Keratinocyte (primary cell): ENCODE measurements at regions not wholly inside any gene's neighbourhood (a gene's known extent, or its start where the extent isn't known, plus 50 kb on each side); places are given as distances from the start of the nearest gene placed in this dataset.

ENCODE experiments used
- DNase-seq: peaks from one replicate; pipeline ENCODE4 v3.0.0-alpha.2; 2011; ENCODE audit warnings: low read depth, missing footprints, low spot score
- FAIRE-seq: peaks from 2 replicates; lab custom pipeline; 2011; peaks lifted over from hg19 to GRCh38; lab: Jason Lieb, UNC
- H2AFZ ChIP-seq: 2 replicates; pipeline ENCODE4 v1.6.0; 2012; ENCODE audit warnings: low read length, control low read depth, inconsistent platforms; ENCODE audit not compliant: control insufficient read depth
- H3K27ac ChIP-seq: 2 replicates; pipeline ENCODE4 v1.5.1; 2011; ENCODE audit warnings: low read length; ENCODE audit not compliant: control insufficient read depth, insufficient read depth
- H3K27me3 ChIP-seq: 3 replicates; pipeline ENCODE4 v1.6.0; 2011; ENCODE audit warnings: low read length; ENCODE audit not compliant: control insufficient read depth, insufficient read depth; ENCODE audit errors: extremely low read depth
- H3K36me3 ChIP-seq, 2 experiments: 2 replicates in 1 of 2; 3 replicates in 1 of 2; pipeline ENCODE4 v1.5.1; 2011; ENCODE audit warnings: low read length in 2 of 2, mild to moderate bottlenecking in 1 of 2; ENCODE audit not compliant: control insufficient read depth in 2 of 2, insufficient read depth in 2 of 2; ENCODE audit errors: extremely low read depth in 1 of 2
- H3K4me1 ChIP-seq: 3 replicates; pipeline ENCODE4 v1.5.1; 2011; ENCODE audit warnings: low read length; ENCODE audit not compliant: control insufficient read depth, insufficient read depth; ENCODE audit errors: extremely low read depth
- H3K4me2 ChIP-seq: 3 replicates; pipeline ENCODE4 v1.6.0; 2011; ENCODE audit warnings: low read depth, low read length; ENCODE audit not compliant: control insufficient read depth, insufficient read depth; ENCODE audit errors: extremely low read depth
- H3K4me3 ChIP-seq, 3 experiments: fragments of 200-600 bp in 1 of 3; sonication (generic) in 1 of 3; 2 replicates in 2 of 3; 3 replicates in 1 of 3; pipeline ENCODE4 v1.5.1; 2011 to 2016; ENCODE audit warnings: low read length in 3 of 3, mild to moderate bottlenecking in 3 of 3, control low read depth in 2 of 3, inconsistent platforms in 1 of 3, low read depth in 1 of 3, mixed read lengths in 1 of 3, mixed run types in 1 of 3, moderate library complexity in 1 of 3; ENCODE audit not compliant: control insufficient read depth in 2 of 3, insufficient read depth in 2 of 3; ENCODE audit errors: extremely low read depth in 1 of 3
- H3K79me2 ChIP-seq: 2 replicates; pipeline ENCODE4 v1.6.0; 2012; ENCODE audit warnings: low read length; ENCODE audit not compliant: control insufficient read depth, insufficient read depth
- H3K9ac ChIP-seq: 3 replicates; pipeline ENCODE4 v1.6.0; 2011; ENCODE audit warnings: low read length; ENCODE audit not compliant: control insufficient read depth, insufficient read depth; ENCODE audit errors: extremely low read depth
- H3K9me1 ChIP-seq: 3 replicates; pipeline ENCODE4 v1.6.0; 2011; ENCODE audit warnings: low read length; ENCODE audit not compliant: control insufficient read depth, insufficient read depth; ENCODE audit errors: extremely low read depth
- H3K9me3 ChIP-seq: 2 replicates; pipeline ENCODE4 v1.5.1; 2012; ENCODE audit warnings: low read depth, low read length; ENCODE audit not compliant: control insufficient read depth
- H4K20me1 ChIP-seq: 3 replicates; pipeline ENCODE4 v1.6.0; 2011; ENCODE audit warnings: low read length; ENCODE audit not compliant: control insufficient read depth, insufficient read depth; ENCODE audit errors: extremely low read depth
- CTCF ChIP-seq, 3 experiments: IDR thresholded peaks in 1 of 3; conservative IDR thresholded peaks in 1 of 3; optimal IDR thresholded peaks in 1 of 3; 2 replicates in 2 of 3; 3 replicates in 1 of 3; pipeline versions ENCODE3 to v1.5.1; 2011; ENCODE audit warnings: low read length in 3 of 3, mild to moderate bottlenecking in 3 of 3, moderate library complexity in 2 of 3, control low read depth in 1 of 3, inconsistent platforms in 1 of 3; ENCODE audit not compliant: insufficient read depth in 2 of 3; ENCODE audit errors: extremely low read depth in 1 of 3
- EZH2 ChIP-seq: IDR thresholded peaks from one replicate; pipeline ENCODE4 v1.6.1; 2012; ENCODE audit warnings: inconsistent platforms, mild to moderate bottlenecking, low read length, moderate library complexity
- dilution Hi-C: fragments of 300-500 bp; cut with MboI; formaldehyde crosslinking; loops from one replicate; pipeline ENCODE4 v1.7.0; 2020; ENCODE audit warnings: low sequenced_read_pairs; ENCODE audit not compliant: extremely low pct_ligation_motif_present

- FAIRE-seq: no peak
- no peak overlapping the region for H3K27ac ChIP-seq
Measured at GRCh38 chr1:79979346-79979745, 972.8 kb upstream of the ADGRL4 start.

GRCh38 chr1:79976287-79976686, 969.8 kb upstream of the ADGRL4 start:
- Histone ChIP-seq H3K9me1 (no peaks in the 10 kb centered on the region), H3K27me3 (no peaks in the 10 kb centered on the region), H3K36me3 (no peaks in the 10 kb centered on the region), H4K20me1 (no peaks in the 10 kb centered on the region), H3K9ac (no peak overlapping the region), H3K4me2 (no peak overlapping the region), H3K27ac (no peak overlapping the region), H3K4me3 (no peak overlapping the region), H3K9me3 (no peaks in the 10 kb centered on the region), H3K4me1 (no peaks in the 10 kb centered on the region), H2AFZ (no peak overlapping the region), H3K79me2 (no peaks in the 10 kb centered on the region)
- FAIRE-seq (no peak), DNase-seq (no peak)
- dilution Hi-C loops: no loop called here
- TF ChIP-seq EZH2 (no peak), CTCF (optimal IDR thresholded peaks at IDR 0.05 in 1 of 3, IDR thresholded peaks at IDR 0.05 in 1 of 3, conservative IDR thresholded peaks at IDR 0.05 in 1 of 3; ENCODE audit: extremely low read depth in 1 of 3, insufficient read depth in 2 of 3, low read length in 3 of 3) (no peak)

More at GRCh38 chr1:79979346-79979745, 972.8 kb upstream of the ADGRL4 start:
- Histone ChIP-seq H2AFZ (no peak overlapping the region), H3K79me2 (no peaks in the 10 kb centered on the region), H3K4me2 (no peak overlapping the region), H3K9ac (no peak overlapping the region), H3K27me3 (no peaks in the 10 kb centered on the region), H3K4me1 (no peaks in the 10 kb centered on the region), H3K9me1 (no peaks in the 10 kb centered on the region), H3K4me3 (no peak overlapping the region), H4K20me1 (no peaks in the 10 kb centered on the region), H3K36me3 (no peaks in the 10 kb centered on the region), H3K9me3 (no peaks in the 10 kb centered on the region)
- no peak for DNase-seq
- TF ChIP-seq EZH2 (no peak), CTCF (optimal IDR thresholded peaks at IDR 0.05 in 1 of 3, IDR thresholded peaks at IDR 0.05 in 1 of 3, conservative IDR thresholded peaks at IDR 0.05 in 1 of 3; ENCODE audit: extremely low read depth in 1 of 3, insufficient read depth in 2 of 3, low read length in 3 of 3) (no peak)
- dilution Hi-C loops: no loop called here
